Stimulated activated CD4-positive, alpha-beta T cell treated with anti-CD3 and anti-CD28 coated beads, Interleukin-2, amount 100 ng/mL, for 48 hours (primary cell): ENCODE measurements at regions not wholly inside any gene's neighbourhood (a gene's known extent, or its start where the extent isn't known, plus 50 kb on each side); places are given as distances from the start of the nearest gene placed in this dataset.
"Not testable (repeated sequence)": the region's sequence is repeated elsewhere in the genome, so short reads cannot be mapped to it uniquely, and the experiment has no call there.

ENCODE experiments used
- DNase-seq, 2 donors: peaks; one replicate each; pipeline ENCODE4 v3.0.0-alpha.2; 2020

- DNase-seq = no peak
Observed at GRCh38 chr4:137825505-137825904, 293.2 kb upstream of the PCDH18 start.

GRCh38 chr4:137823007-137823406 is 290.7 kb upstream of the PCDH18 start:
- DNase-seq = no peak

DNA sequence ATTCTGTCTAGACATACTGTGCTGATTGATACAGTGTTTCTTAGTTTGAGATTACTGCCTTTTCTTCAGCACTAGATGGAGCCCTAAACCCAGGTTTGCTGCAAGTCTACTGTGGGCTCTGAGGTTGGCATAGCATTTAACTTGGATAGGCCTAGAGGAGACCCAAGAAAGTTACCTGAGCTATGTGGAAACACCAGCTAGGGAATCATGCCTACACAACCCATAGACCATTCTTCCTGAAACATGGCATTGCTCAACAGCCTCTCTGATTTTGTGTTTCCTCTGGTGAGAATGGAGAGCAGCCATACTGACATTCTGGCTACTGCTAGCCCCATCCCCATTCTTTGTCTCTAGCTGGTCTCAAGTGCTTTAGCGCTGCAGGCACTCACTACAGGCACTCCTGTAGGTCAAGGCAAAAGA is 287.7 kb upstream of the PCDH18 start:
- no peak for DNase-seq

DNA sequence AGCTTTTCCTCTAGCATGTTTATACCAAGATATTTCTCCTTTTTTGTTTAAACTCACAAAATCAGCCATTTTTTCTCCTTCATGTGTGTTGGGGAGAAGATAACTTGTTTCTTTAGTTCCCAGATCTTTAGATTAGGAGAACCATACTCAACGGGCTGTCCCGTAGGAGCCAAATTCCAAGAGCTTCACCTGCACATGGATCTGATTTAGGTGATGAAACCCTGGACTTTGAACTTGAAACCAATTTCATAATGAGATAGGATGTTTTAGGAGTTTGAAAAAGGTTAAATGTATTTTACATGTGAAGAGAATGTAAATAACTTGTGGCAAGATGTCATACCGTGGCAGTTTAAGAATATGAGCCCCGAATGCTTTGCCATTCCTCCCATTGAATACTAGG is 280.0 kb upstream of the PCDH18 start:
- DNase-seq = no peak

DNA sequence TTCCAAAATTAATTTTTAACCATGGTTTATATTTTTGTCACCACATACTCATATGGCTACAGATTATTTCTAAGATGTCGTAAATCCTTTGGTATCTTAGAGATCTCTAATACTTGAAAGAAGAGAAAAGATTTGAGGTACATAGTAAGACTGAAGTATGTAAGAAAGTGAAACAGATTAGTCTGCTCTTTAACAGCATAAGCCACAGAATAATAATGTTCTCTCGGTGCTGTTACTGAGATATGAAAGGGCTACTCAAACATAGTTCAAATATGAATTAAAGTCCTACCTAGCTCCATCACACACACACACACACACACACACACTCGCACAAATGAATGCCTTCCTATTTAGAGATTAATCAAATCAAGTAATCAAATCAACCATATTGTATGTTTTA is 274.1 kb upstream of the PCDH18 start:
- no peak for DNase-seq

- DNase-seq = no peak
Observed at GRCh38 chr4:137804906-137805495, 272.7 kb upstream of the PCDH18 start.

DNA sequence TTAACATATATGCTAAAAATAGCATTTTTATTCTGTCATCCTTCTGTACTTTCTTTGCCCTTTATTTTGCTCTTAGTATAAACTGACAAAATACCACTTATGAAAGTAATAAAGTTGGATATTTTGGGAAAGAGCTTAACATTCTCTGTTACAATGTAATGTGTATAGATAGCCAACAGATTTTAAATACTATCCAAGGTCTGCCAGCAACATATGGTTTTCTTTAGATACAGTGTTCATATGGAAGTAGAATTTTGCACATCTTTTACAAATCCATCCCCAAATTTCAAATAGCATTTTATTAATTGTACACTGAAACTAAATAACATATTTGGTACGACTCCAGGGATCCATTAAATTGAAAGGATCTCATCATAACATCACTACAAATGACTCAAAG is 268.6 kb upstream of the PCDH18 start:
- no peak for DNase-seq

DNA sequence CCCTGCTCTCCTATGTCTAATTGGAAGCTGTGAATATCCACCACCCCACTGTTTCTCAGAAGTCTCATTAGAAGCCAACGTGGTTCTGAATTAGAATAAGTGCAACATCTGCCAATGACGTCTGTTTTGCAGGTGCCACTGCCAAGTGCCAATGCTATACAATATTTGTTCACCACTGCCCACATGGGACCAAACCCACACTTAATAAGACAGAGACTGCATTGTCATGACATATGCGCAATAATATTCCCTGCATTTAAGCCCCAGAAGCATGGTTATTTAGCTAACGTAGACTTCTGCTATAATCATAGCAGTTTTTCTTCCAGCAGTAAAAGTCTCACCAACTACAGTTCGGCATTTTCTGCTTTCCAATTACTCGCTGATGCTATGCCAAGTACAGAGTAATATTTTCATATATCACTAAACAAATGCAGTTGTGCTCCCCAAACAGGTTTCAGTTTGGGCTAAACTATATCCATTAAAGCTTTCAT is 262.5 kb upstream of the PCDH18 start:
- no peak for DNase-seq

DNA sequence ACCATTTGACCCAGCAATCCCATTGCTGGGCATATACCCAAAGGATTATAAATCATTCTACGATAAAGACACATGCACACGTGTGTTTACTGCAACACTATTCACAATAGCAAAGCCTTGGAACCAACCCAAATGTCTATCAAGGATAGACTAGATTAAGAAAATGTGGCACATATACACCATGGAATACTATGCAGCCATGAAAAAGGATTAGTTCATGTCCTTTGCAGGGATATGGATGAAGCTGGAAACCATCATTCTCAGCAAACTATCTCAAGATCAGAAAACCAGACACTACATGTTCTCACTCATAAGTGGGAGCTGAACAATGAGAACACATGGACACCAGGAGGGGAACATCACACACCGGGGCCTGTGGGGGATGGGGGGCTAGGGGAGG is 257.0 kb upstream of the PCDH18 start:
- not testable (repeated sequence) for DNase-seq

GRCh38 chr4:137783923-137784322 is 251.6 kb upstream of the PCDH18 start:
- not testable (repeated sequence) for DNase-seq

- DNase-seq = no peak
Observed at GRCh38 chr4:137775701-137776100, 243.4 kb upstream of the PCDH18 start.

GRCh38 chr4:137774501-137774900 is 242.2 kb upstream of the PCDH18 start:
- no peak for DNase-seq

GRCh38 chr4:137768881-137769280 is 236.6 kb upstream of the PCDH18 start:
- DNase-seq = no peak

GRCh38 chr4:137768196-137768595 is 235.9 kb upstream of the PCDH18 start:
- no peak for DNase-seq

DNA sequence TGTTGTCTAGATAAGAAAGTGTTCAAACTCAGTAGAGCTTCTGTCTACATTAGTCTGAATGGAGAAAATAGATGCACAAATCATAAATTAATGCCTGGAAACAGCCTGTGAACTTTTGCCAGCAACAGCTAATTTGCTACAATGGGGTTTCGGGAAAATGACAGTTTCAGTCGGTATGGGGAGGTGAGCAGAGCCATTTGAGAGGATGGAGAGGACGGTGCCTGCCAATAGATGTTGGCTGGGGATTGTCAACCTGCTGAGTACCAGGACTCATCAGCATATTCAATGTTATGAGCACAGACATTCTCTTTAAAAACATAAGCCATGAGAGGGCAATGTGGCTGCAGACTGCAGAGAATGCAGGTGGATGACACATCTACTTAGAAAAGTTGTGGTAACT is 230.3 kb upstream of the PCDH18 start:
- no peak for DNase-seq

- no peak for DNase-seq
Observed at GRCh38 chr4:137754652-137755471, 222.6 kb upstream of the PCDH18 start.

GRCh38 chr4:137749466-137749865 is 217.2 kb upstream of the PCDH18 start:
- no peak for DNase-seq

DNA sequence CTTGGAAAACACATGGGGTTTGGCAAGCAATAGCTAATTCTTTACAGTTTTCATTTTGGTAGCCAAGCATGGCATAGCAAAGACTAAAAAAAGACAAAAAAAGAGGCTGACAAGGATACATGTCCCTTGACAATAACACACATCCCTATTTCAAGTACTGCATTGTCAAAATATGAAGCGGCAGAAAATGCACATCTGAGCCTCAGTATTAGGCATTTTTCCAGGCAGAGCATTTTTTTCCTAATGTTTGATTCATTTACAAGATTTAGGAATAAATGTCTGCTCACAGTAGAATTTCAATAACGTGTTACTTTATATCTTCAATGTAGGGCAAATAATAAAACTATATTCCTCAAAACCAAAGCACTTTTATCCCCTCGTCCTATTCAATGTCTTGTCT is 216.3 kb upstream of the PCDH18 start:
- no peak for DNase-seq

DNA sequence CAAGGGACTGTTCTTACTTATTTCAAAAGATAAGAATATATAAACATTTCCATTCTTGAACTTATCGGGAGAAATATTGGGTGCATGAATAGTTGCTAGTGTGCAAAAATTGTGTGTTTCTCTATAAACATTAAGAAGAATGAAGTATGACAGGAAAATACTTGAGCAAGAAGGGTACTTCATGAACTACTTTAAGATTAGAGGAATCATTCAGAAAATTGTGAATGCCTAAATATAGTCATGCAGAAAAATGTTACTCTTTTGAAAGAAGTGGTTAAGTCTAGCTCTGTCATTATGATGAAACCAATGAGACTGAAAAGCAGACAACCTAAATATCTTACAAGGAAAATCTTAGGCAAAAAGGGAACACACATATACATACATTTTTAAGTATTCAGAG is 207.8 kb upstream of the PCDH18 start:
- no peak for DNase-seq

GRCh38 chr4:137739391-137739790 is 207.1 kb upstream of the PCDH18 start:
- no peak for DNase-seq

DNA sequence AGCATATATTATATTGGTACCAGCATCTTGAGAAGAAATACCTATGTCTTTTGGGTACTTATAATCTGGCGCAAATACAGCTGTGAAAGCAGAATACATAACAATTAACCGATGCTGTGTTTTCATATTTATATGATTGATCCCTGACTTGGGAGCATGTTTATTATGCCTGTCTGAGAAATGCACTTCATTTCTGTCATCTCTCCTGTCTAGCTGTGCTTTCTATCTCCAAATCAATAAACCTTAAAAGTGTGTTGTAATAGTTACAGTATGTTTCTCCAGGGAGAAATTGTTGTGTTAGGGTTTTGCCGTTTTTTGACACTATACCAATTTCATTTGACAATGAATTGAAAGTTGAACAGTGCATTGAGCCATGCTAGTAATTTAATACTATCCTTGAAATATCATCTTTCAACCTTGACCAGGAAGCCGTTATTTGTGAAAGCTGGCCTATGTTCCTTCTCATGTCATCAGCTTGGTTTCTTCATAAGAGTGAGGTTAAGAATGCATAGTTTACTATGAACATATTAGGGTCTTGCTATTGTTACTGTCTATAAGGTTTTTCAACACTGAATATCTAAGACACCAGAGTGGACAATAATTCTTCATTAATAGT is 206.2 kb upstream of the PCDH18 start:
- no peak for DNase-seq

GRCh38 chr4:137735561-137736104 is 203.3 kb upstream of the PCDH18 start:
- no peak for DNase-seq
